Mucosa of descending colon (tissue), 3 donors: ENCODE measurements at regions not wholly inside any gene's neighbourhood (a gene's known extent, or its start where the extent isn't known, plus 50 kb on each side); places are given as distances from the start of the nearest gene placed in this dataset.

ENCODE experiments used
- ATAC-seq: fragments of 200-7000 bp; cut with Tn5 transposase; one replicate; pipeline ENCODE4 v1.9.1; 2020; ENCODE audit warnings: mild to moderate bottlenecking, moderate library complexity
- DNase-seq, 3 donors: peaks; one replicate each; pipeline ENCODE4 v3.0.0-alpha.2; 2020
- H3K36me3 ChIP-seq: fragments of 200-600 bp; one replicate; pipeline ENCODE4 v1.8.0; 2021; ENCODE audit warnings: low read depth, mild to moderate bottlenecking
- H3K4me1 ChIP-seq: fragments of 200-600 bp; one replicate; pipeline ENCODE4 v1.8.0; 2021; ENCODE audit warnings: low read depth, mild to moderate bottlenecking
- H3K4me3 ChIP-seq: fragments of 200-600 bp; one replicate; pipeline ENCODE4 v1.8.0; 2021; ENCODE audit warnings: mild to moderate bottlenecking
- H3K9me3 ChIP-seq: fragments of 200-600 bp; one replicate; pipeline ENCODE4 v1.8.0; 2021; ENCODE audit warnings: mild to moderate bottlenecking
- CTCF ChIP-seq: fragments of 200-600 bp; IDR thresholded peaks from one replicate; pipeline ENCODE4 v1.8.0; 2022; ENCODE audit warnings: antibody characterized with exemption, mild to moderate bottlenecking
- intact Hi-C, 2 donors: fragments of 100-400 bp; cut with DNase I in 1 of 2; cut with micrococcal nuclease in 1 of 2; formaldehyde crosslinking; loops; one replicate each; pipeline versions ENCODE4 v1.11.0 to v1.11.1; 2022; cut with DNase I, micrococcal nuclease
- donor health status: DM: no; HTN: no; CAD: no; lungs with moderate emphysema.
- donor health status: DM: no; HTN: no; CAD: no.
- donor health status: DM: no; HTN: yes; CAD: no.

- TF ChIP-seq CTCF = no peak
- Histone ChIP-seq H3K4me3 (no peak overlapping the region), H3K9me3 (no peaks in the 10 kb centered on the region), H3K4me1 (no peaks in the 10 kb centered on the region), H3K36me3 (no peaks in the 10 kb centered on the region)
- ATAC-seq (no peak), DNase-seq (no peak)
- intact Hi-C loops = no loop called here
Observed at GRCh38 chr4:156654410-156654809, 317.2 kb downstream of the PDGFC start.

- Histone ChIP-seq H3K9me3 (no peaks in the 10 kb centered on the region), H3K4me1 (no peaks in the 10 kb centered on the region), H3K36me3 (no peaks in the 10 kb centered on the region), H3K4me3 (no peak overlapping the region)
- ATAC-seq (no peak), DNase-seq (no peak)
- intact Hi-C loops = no loop called here
- TF ChIP-seq CTCF = no peak
Observed at GRCh38 chr4:156643826-156644225, 327.8 kb downstream of the PDGFC start.

GRCh38 chr4:156642161-156642560 is 329.4 kb downstream of the PDGFC start:
- intact Hi-C loops = no loop called here
- no peak for ATAC-seq
- Histone ChIP-seq H3K36me3 (no peaks in the 10 kb centered on the region), H3K9me3 (no peaks in the 10 kb centered on the region), H3K4me1 (no peaks in the 10 kb centered on the region), H3K4me3 (no peak overlapping the region)
- no peak for TF ChIP-seq CTCF
- no peak for DNase-seq

- intact Hi-C loops = no loop called here
Observed at GRCh38 chr4:156638925-156639605, 332.5 kb downstream of the PDGFC start.

GRCh38 chr4:156638334-156638733 is 333.3 kb downstream of the PDGFC start:
- H3K36me3 ChIP-seq = no peaks in the 10 kb centered on the region
- DNase-seq = no peak
- TF ChIP-seq CTCF = no peak
- no peak for ATAC-seq
- H3K4me1 ChIP-seq = no peaks in the 10 kb centered on the region
- intact Hi-C loops = no loop called here
- no peak overlapping the region for H3K4me3 ChIP-seq
- H3K9me3 ChIP-seq = no peaks in the 10 kb centered on the region

More at GRCh38 chr4:156638925-156639605, 332.5 kb downstream of the PDGFC start:
- no peak for TF ChIP-seq CTCF
- no peaks in the 10 kb centered on the region for H3K9me3 ChIP-seq
- ATAC-seq (no peak), DNase-seq (no peak)
- H3K36me3 ChIP-seq = no peaks in the 10 kb centered on the region
- no peaks in the 10 kb centered on the region for H3K4me1 ChIP-seq
- no peak overlapping the region for H3K4me3 ChIP-seq

GRCh38 chr4:156636381-156636780 is 335.2 kb downstream of the PDGFC start:
- ATAC-seq (no peak), DNase-seq (no peak)
- H3K4me3 ChIP-seq = no peak overlapping the region
- intact Hi-C loops = no loop called here
- H3K4me1 ChIP-seq = no peaks in the 10 kb centered on the region
- no peaks in the 10 kb centered on the region for H3K36me3 ChIP-seq
- H3K9me3 ChIP-seq = no peaks in the 10 kb centered on the region
- TF ChIP-seq CTCF = no peak
